Pulmonary artery endothelial cell (primary cell): ENCODE measurements at regions not wholly inside any gene's neighbourhood (a gene's known extent, or its start where the extent isn't known, plus 50 kb on each side); places are given as distances from the start of the nearest gene placed in this dataset.

ENCODE experiments used
- DNase-seq: peaks from one replicate; pipeline ENCODE4 v3.0.0-alpha.2; 2011; ENCODE audit warnings: low read depth, low spot score

- no peak for DNase-seq
These were observed 70.9 kb upstream of the SALL1 start for GRCh38 chr16:51222016-51222415.

- DNase-seq, result no peak
These were observed 60.1 kb upstream of the SALL1 start for GRCh38 chr16:51211148-51211547.

- DNase-seq, result no peak
These were observed 59.0 kb upstream of the SALL1 start for GRCh38 chr16:51210087-51210486.

- no peak for DNase-seq
These were observed 50.5 kb upstream of the SALL1 start for GRCh38 chr16:51201604-51202003.
